ENCODE measurements at regions not wholly inside any gene's neighbourhood (a gene's known extent, or its start where the extent isn't known, plus 50 kb on each side); places are given as distances from the start of the nearest gene placed in this dataset.

GRCh38 chr11:134733646-134734045, 321.6 kb upstream of the B3GAT1 start:
- no peaks in the 10 kb centered on the region for H3K9me3 ChIP-seq
- H3K27ac ChIP-seq = no peak overlapping the region
- no peaks in the 10 kb centered on the region for H3K4me1 ChIP-seq
- H3K4me3 ChIP-seq = no peak overlapping the region
- TF ChIP-seq POLR2A (IDR thresholded peaks at IDR 0.05) (no peak), EP300 (IDR thresholded peaks at IDR 0.05; ENCODE audit: low read depth) (no peak), CTCF (IDR thresholded peaks at IDR 0.05) (no peak), POLR2AphosphoS5 (IDR thresholded peaks at IDR 0.05) (no peak)
- H3K36me3 ChIP-seq = no peaks in the 10 kb centered on the region
- H3K27me3 ChIP-seq = no peaks in the 10 kb centered on the region
- 52 to 90% methylated on average over 2 to 9 of the region's 9 CpGs for WGBS, 2 donors (ENCODE audit: low coverage in 1 of 2)
- in situ Hi-C loops (cut with MboI; ENCODE audit: low pct_ligation_motif_present in 1 of 4, low pct_unique_long_range_greater_than_20kb in 1 of 4, low sequenced_read_pairs in 3 of 4) (no loop called here), intact Hi-C loops (cut with DNase I; ENCODE audit: low total_unique reads) (no loop called here)
- DNase-seq = no peak

GRCh38 chr11:134731213-134731961, 319.3 kb upstream of the B3GAT1 start:
- in situ Hi-C loops (cut with MboI; ENCODE audit: low pct_ligation_motif_present in 1 of 4, low pct_unique_long_range_greater_than_20kb in 1 of 4, low sequenced_read_pairs in 3 of 4) (no loop called here), intact Hi-C loops (cut with DNase I; ENCODE audit: low total_unique reads) (no loop called here)
- Histone ChIP-seq H3K27ac (no peak overlapping the region), H3K4me1 (no peaks in the 10 kb centered on the region), H3K9me3 (no peaks in the 10 kb centered on the region), H3K27me3 (no peaks in the 10 kb centered on the region), H3K36me3 (no peaks in the 10 kb centered on the region), H3K4me3 (no peak overlapping the region)
- 54 to 60% methylated on average over 4 to 9 of the region's 9 CpGs for WGBS, 2 donors (ENCODE audit: low coverage in 1 of 2)
- TF ChIP-seq POLR2A (IDR thresholded peaks at IDR 0.05) = no peak
- TF ChIP-seq CTCF (IDR thresholded peaks at IDR 0.05) = no peak
- no peak for TF ChIP-seq EP300 (IDR thresholded peaks at IDR 0.05; ENCODE audit: low read depth)
- no peak for TF ChIP-seq POLR2AphosphoS5 (IDR thresholded peaks at IDR 0.05)
- DNase-seq = no peak

GRCh38 chr11:134730561-134731212, 318.6 kb upstream of the B3GAT1 start:
- Histone ChIP-seq H3K4me1 (no peaks in the 10 kb centered on the region), H3K4me3 (no peak overlapping the region), H3K27ac (no peak overlapping the region), H3K27me3 (peaks cover 7% of the 10 kb centered on the region), H3K36me3 (no peaks in the 10 kb centered on the region), H3K9me3 (no peaks in the 10 kb centered on the region)
- in situ Hi-C loops (cut with MboI; ENCODE audit: low pct_ligation_motif_present in 1 of 4, low pct_unique_long_range_greater_than_20kb in 1 of 4, low sequenced_read_pairs in 3 of 4) (no loop called here), intact Hi-C loops (cut with DNase I; ENCODE audit: low total_unique reads) (no loop called here)
- DNase-seq = no peak
- WGBS, 2 donors (ENCODE audit: low coverage in 1 of 2) = 56 to 69% methylated on average over 2 to 5 of the region's 5 CpGs
- TF ChIP-seq POLR2A (IDR thresholded peaks at IDR 0.05) = no peak
- no peak for TF ChIP-seq POLR2AphosphoS5 (IDR thresholded peaks at IDR 0.05)
- no peak for TF ChIP-seq EP300 (IDR thresholded peaks at IDR 0.05; ENCODE audit: low read depth)
- TF ChIP-seq CTCF (IDR thresholded peaks at IDR 0.05) = no peak

DNA sequence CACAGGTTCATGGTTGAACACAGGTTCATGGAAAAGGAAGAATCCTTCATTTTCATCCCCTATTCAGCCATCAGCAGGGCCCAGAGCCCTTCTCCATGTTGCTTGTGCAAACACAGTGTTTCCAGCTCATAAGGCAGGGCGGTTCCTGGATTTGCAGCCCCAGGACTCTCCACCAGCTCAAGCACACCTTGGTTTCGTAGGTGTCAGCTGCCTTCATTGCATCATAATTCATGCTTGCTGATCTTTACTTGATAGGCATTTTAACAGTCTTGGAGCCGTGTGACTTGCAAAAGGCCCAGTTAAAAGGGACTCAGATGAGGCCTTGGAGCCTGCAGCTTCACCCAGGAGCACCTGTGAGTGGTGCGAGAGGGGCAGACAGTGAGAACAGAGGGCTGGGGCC, 318.1 kb upstream of the B3GAT1 start:
- H3K4me3 ChIP-seq = no peak overlapping the region
- in situ Hi-C loops (cut with MboI; ENCODE audit: low pct_ligation_motif_present in 1 of 4, low pct_unique_long_range_greater_than_20kb in 1 of 4, low sequenced_read_pairs in 3 of 4) = no loop called here
- 77% methylated on average over 4 of the region's 4 CpGs; no CpG with 5 or more reads in 1 of the 2 donors for WGBS, 2 donors (ENCODE audit: low coverage in 1 of 2)
- H3K27me3 ChIP-seq = peaks cover 13% of the 10 kb centered on the region
- H3K9me3 ChIP-seq = no peaks in the 10 kb centered on the region
- DNase-seq = no peak
- H3K36me3 ChIP-seq = no peaks in the 10 kb centered on the region
- H3K4me1 ChIP-seq = no peaks in the 10 kb centered on the region
- no peak overlapping the region for H3K27ac ChIP-seq
- intact Hi-C loops (cut with DNase I; ENCODE audit: low total_unique reads) = no loop called here
- TF ChIP-seq POLR2A (IDR thresholded peaks at IDR 0.05) (no peak), EP300 (IDR thresholded peaks at IDR 0.05; ENCODE audit: low read depth) (no peak), POLR2AphosphoS5 (IDR thresholded peaks at IDR 0.05) (no peak), CTCF (IDR thresholded peaks at IDR 0.05) (no peak)
